ENCODE measurements at regions not wholly inside any gene's neighbourhood (a gene's known extent, or its start where the extent isn't known, plus 50 kb on each side); places are given as distances from the start of the nearest gene placed in this dataset.
A peak's percentile ranks its signal among the peaks of the same experiment; 100 is the strongest.

DNA sequence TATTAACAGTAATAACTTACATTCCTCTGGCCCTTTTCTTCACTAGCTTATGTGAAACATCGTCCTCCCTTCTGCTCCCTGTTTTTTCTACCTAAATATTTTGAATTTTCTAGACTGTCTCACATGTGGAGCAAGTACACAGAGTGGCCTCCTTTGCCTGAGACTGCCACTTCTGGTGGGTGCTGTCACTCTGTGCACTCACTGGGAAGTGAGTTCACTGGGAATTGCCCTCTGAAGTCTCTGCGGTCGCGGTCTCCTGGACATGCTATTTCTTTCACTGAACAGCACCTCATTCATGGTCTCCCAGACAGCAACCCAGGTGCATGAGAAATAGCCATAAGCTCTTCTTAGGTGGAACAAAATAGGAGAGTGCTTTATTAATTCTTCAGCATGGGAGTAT, 1179.7 kb upstream of the ADGRL3 start:
- TF ChIP-seq, protein P1, sequence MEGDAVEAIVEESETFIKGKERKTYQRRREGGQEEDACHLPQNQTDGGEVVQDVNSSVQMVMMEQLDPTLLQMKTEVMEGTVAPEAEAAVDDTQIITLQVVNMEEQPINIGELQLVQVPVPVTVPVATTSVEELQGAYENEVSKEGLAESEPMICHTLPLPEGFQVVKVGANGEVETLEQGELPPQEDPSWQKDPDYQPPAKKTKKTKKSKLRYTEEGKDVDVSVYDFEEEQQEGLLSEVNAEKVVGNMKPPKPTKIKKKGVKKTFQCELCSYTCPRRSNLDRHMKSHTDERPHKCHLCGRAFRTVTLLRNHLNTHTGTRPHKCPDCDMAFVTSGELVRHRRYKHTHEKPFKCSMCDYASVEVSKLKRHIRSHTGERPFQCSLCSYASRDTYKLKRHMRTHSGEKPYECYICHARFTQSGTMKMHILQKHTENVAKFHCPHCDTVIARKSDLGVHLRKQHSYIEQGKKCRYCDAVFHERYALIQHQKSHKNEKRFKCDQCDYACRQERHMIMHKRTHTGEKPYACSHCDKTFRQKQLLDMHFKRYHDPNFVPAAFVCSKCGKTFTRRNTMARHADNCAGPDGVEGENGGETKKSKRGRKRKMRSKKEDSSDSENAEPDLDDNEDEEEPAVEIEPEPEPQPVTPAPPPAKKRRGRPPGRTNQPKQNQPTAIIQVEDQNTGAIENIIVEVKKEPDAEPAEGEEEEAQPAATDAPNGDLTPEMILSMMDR (IDR thresholded peaks at IDR 0.05; ENCODE audit: insufficient read depth, low read depth, low read length, missing control alignments), result no peak
- no peak overlapping the region for H3K4me3 ChIP-seq (ENCODE audit: low read length)
- DNase-seq (ENCODE audit: low read depth), result no peak

DNA sequence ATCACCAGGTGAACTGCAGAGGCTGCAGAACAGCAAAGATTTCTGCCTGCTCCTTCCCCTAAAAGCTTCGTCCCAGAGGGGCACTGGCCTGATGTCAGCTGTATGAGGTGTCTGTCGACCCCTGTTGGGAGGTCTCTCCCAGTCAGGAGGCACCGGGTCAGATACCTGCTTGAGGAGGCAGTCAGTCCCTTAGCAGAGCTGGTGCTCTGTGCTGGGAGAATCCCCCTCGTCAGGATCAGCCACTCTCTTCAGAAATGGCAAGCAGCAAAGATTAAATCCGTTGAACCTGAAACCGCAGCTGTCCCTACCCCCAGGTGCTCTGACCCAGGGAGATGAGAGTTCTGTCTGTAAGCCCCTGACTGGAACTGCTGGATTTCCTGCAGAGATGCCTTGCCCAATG, 1166.3 kb upstream of the ADGRL3 start:
- TF ChIP-seq, protein P1 (IDR thresholded peaks at IDR 0.05; ENCODE audit: insufficient read depth, low read depth, low read length, missing control alignments), result no peak
- no peak overlapping the region for H3K4me3 ChIP-seq (ENCODE audit: low read length)
- no peak for DNase-seq (ENCODE audit: low read depth)

DNA sequence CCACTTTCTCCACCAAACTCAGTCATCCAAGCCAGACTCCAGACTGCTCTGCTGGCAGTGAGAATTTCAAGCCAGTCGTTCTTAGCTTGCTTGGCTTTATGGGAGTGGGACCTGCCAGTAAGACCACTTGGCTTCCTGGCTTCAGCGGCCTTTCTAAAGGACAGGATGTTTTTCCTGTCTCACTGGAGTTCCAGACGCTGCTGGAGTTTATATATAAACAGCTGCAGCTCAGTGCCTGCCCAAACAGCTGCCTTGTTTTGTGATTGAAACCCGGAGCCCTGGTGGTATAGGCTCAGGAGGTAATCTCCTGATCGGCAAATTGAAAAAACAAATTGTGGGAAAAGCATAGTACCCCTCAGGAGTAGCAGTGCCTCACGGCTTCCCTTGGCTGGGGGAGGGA, 1165.8 kb upstream of the ADGRL3 start:
- TF ChIP-seq, protein P1 (IDR thresholded peaks at IDR 0.05; ENCODE audit: insufficient read depth, low read depth, low read length, missing control alignments), result no peak
- no peak for DNase-seq (ENCODE audit: low read depth)
- H3K4me3 ChIP-seq (ENCODE audit: low read length), result no peak overlapping the region

DNA sequence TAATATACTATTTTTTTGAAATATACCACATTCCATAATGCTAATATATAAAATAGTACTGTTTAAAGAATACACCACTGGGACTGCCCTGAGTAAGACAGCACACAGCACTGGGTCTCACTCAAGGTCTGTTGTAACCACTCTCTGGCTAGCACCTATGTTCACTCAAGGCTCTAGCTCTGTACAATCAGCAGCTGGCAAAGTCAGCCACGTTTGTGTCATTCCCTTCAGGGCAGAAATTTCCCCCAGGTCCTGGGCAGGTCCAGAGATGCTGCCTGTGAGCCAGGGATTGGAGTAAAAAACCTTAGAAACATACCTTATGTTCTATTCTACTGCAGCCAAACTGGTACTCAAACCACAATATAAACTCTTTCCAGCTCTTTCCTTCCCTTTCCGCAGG, 1160.2 kb upstream of the ADGRL3 start:
- peak; percentile 14 for DNase-seq (ENCODE audit: low read depth)
- H3K4me3 ChIP-seq (ENCODE audit: low read length), result no peak overlapping the region
- TF ChIP-seq, protein P1 (IDR thresholded peaks at IDR 0.05; ENCODE audit: insufficient read depth, low read depth, low read length, missing control alignments), result no peak

DNA sequence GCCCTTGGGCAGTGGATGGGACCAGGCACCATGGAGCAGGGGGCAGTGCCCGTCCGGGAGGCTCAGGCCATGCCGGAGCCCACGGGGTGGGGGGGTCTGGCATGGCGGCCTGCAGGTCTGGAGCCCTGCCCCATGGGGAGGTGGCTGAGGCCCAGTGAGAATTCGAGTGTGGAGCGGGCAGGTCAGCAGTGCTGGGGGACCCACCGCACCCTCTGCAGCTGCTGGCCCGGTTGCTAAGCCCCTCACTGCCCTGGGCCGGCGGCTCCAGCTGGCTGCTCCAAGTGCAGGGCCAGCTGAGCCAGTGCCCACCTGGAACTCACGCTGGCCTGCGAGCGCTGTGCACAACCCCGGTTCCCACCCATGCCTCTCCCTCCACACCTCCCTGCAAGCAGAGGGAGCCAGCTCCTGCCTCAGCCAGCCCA, 1157.9 kb upstream of the ADGRL3 start:
- H3K4me3 ChIP-seq (ENCODE audit: low read length), result no peak overlapping the region
- TF ChIP-seq, protein P1 (IDR thresholded peaks at IDR 0.05; ENCODE audit: insufficient read depth, low read depth, low read length, missing control alignments), result no peak
- DNase-seq (ENCODE audit: low read depth), result no peak

DNA sequence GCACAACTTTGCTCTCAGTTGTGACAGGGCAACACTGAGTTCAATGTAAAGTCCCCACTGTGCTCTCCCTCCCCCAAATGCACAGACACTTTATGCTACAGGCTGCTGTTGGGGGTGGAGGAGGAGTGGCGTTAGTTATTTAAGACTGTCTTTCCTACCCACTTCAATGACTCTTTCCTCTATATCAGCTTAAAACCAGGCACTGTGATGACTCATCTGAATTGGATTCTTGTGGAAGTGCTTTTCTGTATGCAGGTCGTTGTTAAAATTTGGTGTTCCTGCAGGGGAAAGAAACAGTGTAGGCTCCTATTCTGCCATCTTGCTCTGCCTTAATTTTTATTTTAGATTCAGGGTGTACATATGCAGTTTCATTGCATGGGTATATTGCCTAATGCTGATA, 1157.2 kb upstream of the ADGRL3 start:
- H3K4me3 ChIP-seq (ENCODE audit: low read length), result no peak overlapping the region
- peak; percentile 3 for DNase-seq (ENCODE audit: low read depth)
- TF ChIP-seq, protein P1 (IDR thresholded peaks at IDR 0.05; ENCODE audit: insufficient read depth, low read depth, low read length, missing control alignments), result no peak

DNA sequence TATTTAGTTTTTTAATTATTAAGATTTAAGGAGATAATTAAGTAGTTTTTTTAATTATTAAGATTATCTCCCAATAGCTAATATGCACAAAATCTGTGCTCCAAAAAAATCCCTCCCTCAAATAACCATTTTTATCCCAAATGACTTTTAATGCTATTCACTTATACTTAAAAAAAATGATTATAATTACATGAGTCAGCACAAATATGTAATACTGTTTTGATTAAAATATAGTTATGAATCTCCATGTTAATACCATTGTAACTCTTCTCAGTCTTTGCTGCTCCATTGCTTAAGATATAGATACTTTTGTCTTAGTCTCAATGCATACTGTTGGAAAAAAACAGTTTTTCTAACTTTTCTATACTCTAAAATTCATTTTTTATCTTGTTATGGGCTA, 1121.1 kb upstream of the ADGRL3 start:
- no peak overlapping the region for H3K4me3 ChIP-seq (ENCODE audit: low read length)

More for the DNA sequence above, 1121.1 kb upstream of the ADGRL3 start:
- no peak for DNase-seq (ENCODE audit: low read depth)
- TF ChIP-seq, protein P1 (IDR thresholded peaks at IDR 0.05; ENCODE audit: insufficient read depth, low read depth, low read length, missing control alignments), result no peak
